ENCODE measurements at regions not wholly inside any gene's neighbourhood (a gene's known extent, or its start where the extent isn't known, plus 50 kb on each side); places are given as distances from the start of the nearest gene placed in this dataset.

- Histone ChIP-seq H3K9me1 (replicated peaks; ENCODE audit: control insufficient read depth, extremely low read depth, insufficient read depth, low read length) (no peaks in the 10 kb centered on the region), H3K36me3 (ENCODE audit: control insufficient read depth in 2 of 2, extremely low read depth in 1 of 2, insufficient read depth in 2 of 2, low read length in 2 of 2) (no peaks in the 10 kb centered on the region), H4K20me1 (replicated peaks; ENCODE audit: control insufficient read depth, extremely low read depth, insufficient read depth, low read length) (no peaks in the 10 kb centered on the region), H3K4me2 (ENCODE audit: insufficient read depth, low read length) (no peak overlapping the region), H2AFZ (ENCODE audit: low read depth, low read length) (no peak overlapping the region), H3K4me1 (ENCODE audit: control insufficient read depth, extremely low read depth, insufficient read depth, low read length) (no peaks in the 10 kb centered on the region), H3K27ac (ENCODE audit: insufficient read depth, low read depth, low read length) (no peak overlapping the region), H3K4me3 (replicated peaks in 1 of 3; ENCODE audit: insufficient read depth in 1 of 3, low read depth in 1 of 3, low read length in 3 of 3) (no peak overlapping the region), H3K79me2 (ENCODE audit: control insufficient read depth, insufficient read depth, low read length) (no peaks in the 10 kb centered on the region), H3K27me3 (ENCODE audit: control insufficient read depth in 2 of 2, insufficient read depth in 2 of 2, low read length in 2 of 2) (peaks cover 9 to 14% of the 10 kb centered on the region in 2 experiments), H3K9ac (replicated peaks; ENCODE audit: extremely low read depth, insufficient read depth, low read length) (no peak overlapping the region), H3K9me3 (replicated peaks; ENCODE audit: control insufficient read depth, insufficient read depth, low read length) (no peaks in the 10 kb centered on the region)
- POLR2A ChIA-PET, result no interaction called here
- BruUV-seq (replicated peaks), result no TSS peak
- DNase-seq (ENCODE audit: low read depth, low spot score) (no peak), FAIRE-seq (no peak)
- dilution Hi-C loops (cut with MboI; ENCODE audit: extremely low pct_ligation_motif_present, low sequenced_read_pairs), result no loop called here
- CTCF ChIA-PET, result no interaction called here
- intact Hi-C loops (cut with micrococcal nuclease), result no loop called here
- TF ChIP-seq, protein P1, sequence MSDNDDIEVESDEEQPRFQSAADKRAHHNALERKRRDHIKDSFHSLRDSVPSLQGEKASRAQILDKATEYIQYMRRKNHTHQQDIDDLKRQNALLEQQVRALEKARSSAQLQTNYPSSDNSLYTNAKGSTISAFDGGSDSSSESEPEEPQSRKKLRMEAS (IDR thresholded peaks at IDR 0.05; ENCODE audit: insufficient read depth, insufficient read length), result no peak
- no peak for TF ChIP-seq EZH2 (IDR thresholded peaks at IDR 0.05; ENCODE audit: borderline replicate concordance, low read depth, low read length, severe bottlenecking)
- TF ChIP-seq JUN (IDR thresholded peaks at IDR 0.05; ENCODE audit: borderline replicate concordance, insufficient read depth, insufficient read length, low read depth), result no peak
- TF ChIP-seq GATA2 (IDR thresholded peaks at IDR 0.05; ENCODE audit: insufficient read depth, insufficient read length, low read depth, low read length), result no peak
- TF ChIP-seq POLR2A (IDR thresholded peaks at IDR 0.05; ENCODE audit: low read depth, low read length), result no peak
- no peak for TF ChIP-seq MYC (IDR thresholded peaks at IDR 0.05; ENCODE audit: low read depth, low read length)
- no peak for TF ChIP-seq POLR2AphosphoS5 (IDR thresholded peaks at IDR 0.05; ENCODE audit: insufficient read depth, low read depth, low read length)
- TF ChIP-seq, protein P2, sequence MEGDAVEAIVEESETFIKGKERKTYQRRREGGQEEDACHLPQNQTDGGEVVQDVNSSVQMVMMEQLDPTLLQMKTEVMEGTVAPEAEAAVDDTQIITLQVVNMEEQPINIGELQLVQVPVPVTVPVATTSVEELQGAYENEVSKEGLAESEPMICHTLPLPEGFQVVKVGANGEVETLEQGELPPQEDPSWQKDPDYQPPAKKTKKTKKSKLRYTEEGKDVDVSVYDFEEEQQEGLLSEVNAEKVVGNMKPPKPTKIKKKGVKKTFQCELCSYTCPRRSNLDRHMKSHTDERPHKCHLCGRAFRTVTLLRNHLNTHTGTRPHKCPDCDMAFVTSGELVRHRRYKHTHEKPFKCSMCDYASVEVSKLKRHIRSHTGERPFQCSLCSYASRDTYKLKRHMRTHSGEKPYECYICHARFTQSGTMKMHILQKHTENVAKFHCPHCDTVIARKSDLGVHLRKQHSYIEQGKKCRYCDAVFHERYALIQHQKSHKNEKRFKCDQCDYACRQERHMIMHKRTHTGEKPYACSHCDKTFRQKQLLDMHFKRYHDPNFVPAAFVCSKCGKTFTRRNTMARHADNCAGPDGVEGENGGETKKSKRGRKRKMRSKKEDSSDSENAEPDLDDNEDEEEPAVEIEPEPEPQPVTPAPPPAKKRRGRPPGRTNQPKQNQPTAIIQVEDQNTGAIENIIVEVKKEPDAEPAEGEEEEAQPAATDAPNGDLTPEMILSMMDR (IDR thresholded peaks at IDR 0.05; ENCODE audit: extremely low read depth in 1 of 2, insufficient read depth in 1 of 2, low read depth in 1 of 2, low read length in 2 of 2), result no peak
- no peak for TF ChIP-seq FOS (IDR thresholded peaks at IDR 0.05; ENCODE audit: borderline replicate concordance, insufficient read depth, low read length)
Observed at GRCh38 chr9:126038790-126039189, 287.8 kb upstream of the MVB12B start.

All from endothelial cell of umbilical vein (primary cell).